ENCODE measurements at regions not wholly inside any gene's neighbourhood (a gene's known extent, or its start where the extent isn't known, plus 50 kb on each side); places are given as distances from the start of the nearest gene placed in this dataset.
A peak's percentile ranks its signal among the peaks of the same experiment; 100 is the strongest.
"Not testable (repeated sequence)": the region's sequence is repeated elsewhere in the genome, so short reads cannot be mapped to it uniquely, and the experiment has no call there.

DNA sequence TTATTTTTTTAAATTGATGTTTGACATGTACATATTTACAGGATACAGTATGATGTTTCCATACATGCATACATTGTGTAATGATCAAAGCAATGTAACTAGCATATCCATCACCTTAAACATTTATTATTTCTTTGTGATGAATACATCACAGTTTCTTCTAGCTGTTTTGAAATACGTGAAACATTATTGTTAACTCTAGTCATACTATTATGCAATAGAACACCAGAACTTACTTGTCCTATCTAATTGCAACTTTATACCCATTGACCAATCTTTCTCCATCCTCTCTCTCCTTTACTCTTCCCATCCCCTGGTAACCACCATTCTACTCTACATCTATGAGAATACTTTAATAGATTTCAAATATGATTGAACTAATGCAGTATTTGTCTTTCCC lies 1942.7 kb downstream of the PCDH9 start:
- H3K27me3 ChIP-seq (ENCODE audit: control insufficient read depth, insufficient read depth, low read length) = no peaks in the 10 kb centered on the region
- H3K4me1 ChIP-seq (ENCODE audit: control insufficient read depth, insufficient read depth, low read length) = no peaks in the 10 kb centered on the region
- no peaks in the 10 kb centered on the region for H3K36me3 ChIP-seq (ENCODE audit: control insufficient read depth, insufficient read depth, low read length)
- no peaks in the 10 kb centered on the region for H3K9me3 ChIP-seq (ENCODE audit: control insufficient read depth, insufficient read depth, low read length)
- H3K4me3 ChIP-seq (ENCODE audit: low read depth, low read length) = no peak overlapping the region
- no peak overlapping the region for H3K9ac ChIP-seq (ENCODE audit: low read depth, low read length)
- H3K27ac ChIP-seq (ENCODE audit: low read depth, low read length) = no peak overlapping the region

DNA sequence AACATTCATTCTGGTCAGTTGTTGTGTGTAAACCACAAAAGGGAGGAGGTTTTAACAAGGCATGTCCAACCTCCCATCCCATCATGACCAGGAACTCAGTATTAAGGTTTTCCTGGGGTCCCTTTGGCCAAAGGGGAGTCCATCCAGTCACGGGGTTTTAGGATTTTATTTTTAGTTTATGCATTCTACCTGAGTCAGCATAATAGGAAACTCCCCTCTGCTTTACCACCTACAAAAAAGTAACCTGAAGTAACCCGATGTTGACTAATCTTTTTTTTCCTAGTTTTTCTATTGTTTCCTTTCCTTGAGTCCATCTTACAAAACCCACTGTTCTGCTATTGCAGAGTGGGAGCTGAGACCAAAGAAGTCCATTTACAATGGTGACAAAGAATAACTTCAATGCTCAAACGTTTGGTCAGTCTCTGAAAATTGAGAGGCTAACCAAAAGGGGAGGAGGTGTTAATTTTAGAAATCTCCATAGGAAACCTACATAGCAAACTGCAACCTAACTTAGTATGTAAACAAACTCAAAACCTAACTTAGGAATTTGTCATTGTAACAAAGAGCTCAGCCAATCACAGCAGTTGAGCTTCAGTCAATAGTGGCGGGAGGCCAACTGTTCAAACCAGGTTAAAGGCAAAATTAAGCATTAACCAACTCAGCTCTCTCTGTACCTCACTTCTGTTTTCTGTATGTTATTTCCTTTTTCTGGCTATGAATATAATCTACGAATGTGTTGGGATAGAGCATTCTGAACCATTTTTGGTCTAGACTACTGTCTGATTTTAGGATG lies 1954.1 kb downstream of the PCDH9 start:
- no peaks in the 10 kb centered on the region for H3K4me1 ChIP-seq (ENCODE audit: control insufficient read depth, insufficient read depth, low read length)
- H3K4me3 ChIP-seq (ENCODE audit: low read depth, low read length) = no peak overlapping the region
- H3K9me3 ChIP-seq (ENCODE audit: control insufficient read depth, insufficient read depth, low read length) = peaks cover 5% of the 10 kb centered on the region; the same call in 1 of the 2 replicates
- H3K27me3 ChIP-seq (ENCODE audit: control insufficient read depth, insufficient read depth, low read length) = no peaks in the 10 kb centered on the region
- H3K9ac ChIP-seq (ENCODE audit: low read depth, low read length) = no peak overlapping the region
- no peak overlapping the region for H3K27ac ChIP-seq (ENCODE audit: low read depth, low read length)
- no peaks in the 10 kb centered on the region for H3K36me3 ChIP-seq (ENCODE audit: control insufficient read depth, insufficient read depth, low read length)

DNA sequence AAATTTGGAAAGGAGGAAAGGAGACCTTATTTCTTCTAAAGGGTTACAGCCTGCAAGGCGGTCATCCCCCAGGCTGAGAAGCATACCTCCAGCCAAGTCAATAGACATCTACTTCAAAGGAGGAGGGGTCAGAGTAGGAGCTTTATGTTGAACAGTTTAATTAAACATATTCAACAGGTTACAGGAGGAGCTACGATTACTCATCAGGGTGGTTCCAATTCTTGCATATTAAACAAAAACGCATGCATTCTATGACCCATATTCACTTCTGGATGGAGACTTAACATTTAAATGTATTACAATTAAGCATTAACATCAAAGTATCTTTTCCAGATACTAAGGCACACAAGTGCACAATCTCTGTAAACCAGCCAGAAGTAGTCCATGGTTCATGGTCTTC lies 1955.0 kb downstream of the PCDH9 start:
- H3K9ac ChIP-seq (ENCODE audit: low read depth, low read length) = no peak overlapping the region
- no peak overlapping the region for H3K4me3 ChIP-seq (ENCODE audit: low read depth, low read length)
- H3K9me3 ChIP-seq (ENCODE audit: control insufficient read depth, insufficient read depth, low read length) = peaks cover 5% of the 10 kb centered on the region; the same call in 1 of the 2 replicates
- no peaks in the 10 kb centered on the region for H3K27me3 ChIP-seq (ENCODE audit: control insufficient read depth, insufficient read depth, low read length)
- no peaks in the 10 kb centered on the region for H3K36me3 ChIP-seq (ENCODE audit: control insufficient read depth, insufficient read depth, low read length)
- no peaks in the 10 kb centered on the region for H3K4me1 ChIP-seq (ENCODE audit: control insufficient read depth, insufficient read depth, low read length)
- H3K27ac ChIP-seq (ENCODE audit: low read depth, low read length) = no peak overlapping the region

DNA sequence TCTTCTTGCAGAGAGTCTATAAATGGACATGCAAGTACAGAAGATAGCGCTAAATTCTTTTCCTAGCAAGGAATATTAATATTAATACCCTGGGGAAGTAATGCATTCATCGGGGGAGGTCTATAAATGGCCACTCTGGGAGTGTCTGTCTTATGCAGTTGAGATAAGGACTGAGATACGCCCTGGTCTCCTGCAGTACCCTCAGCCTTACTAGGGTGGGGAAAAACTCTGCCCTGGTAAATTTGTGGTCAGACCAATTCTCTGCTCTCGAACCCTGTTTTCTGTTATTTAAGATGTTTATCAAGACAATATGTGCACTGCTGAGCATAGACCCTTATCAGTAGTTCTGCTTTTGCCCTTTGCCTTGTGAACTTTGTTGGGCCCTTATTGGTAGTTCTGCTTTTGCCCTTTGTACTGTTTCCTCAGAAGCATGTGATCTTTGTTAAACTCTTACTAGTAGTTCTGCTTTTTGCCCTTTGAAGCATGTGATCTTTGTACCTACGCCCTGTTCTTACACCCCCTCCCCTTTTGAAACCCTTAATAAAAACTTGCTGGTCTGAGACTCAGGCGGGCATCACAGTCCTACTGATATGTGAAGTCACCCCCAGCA lies 1956.2 kb downstream of the PCDH9 start:
- not testable (repeated sequence) for H3K36me3 ChIP-seq (ENCODE audit: control insufficient read depth, insufficient read depth, low read length); H3K4me3 ChIP-seq (ENCODE audit: low read depth, low read length); H3K9me3 ChIP-seq (ENCODE audit: control insufficient read depth, insufficient read depth, low read length); H3K9ac ChIP-seq (ENCODE audit: low read depth, low read length); H3K4me1 ChIP-seq (ENCODE audit: control insufficient read depth, insufficient read depth, low read length); H3K27ac ChIP-seq (ENCODE audit: low read depth, low read length); H3K27me3 ChIP-seq (ENCODE audit: control insufficient read depth, insufficient read depth, low read length)

DNA sequence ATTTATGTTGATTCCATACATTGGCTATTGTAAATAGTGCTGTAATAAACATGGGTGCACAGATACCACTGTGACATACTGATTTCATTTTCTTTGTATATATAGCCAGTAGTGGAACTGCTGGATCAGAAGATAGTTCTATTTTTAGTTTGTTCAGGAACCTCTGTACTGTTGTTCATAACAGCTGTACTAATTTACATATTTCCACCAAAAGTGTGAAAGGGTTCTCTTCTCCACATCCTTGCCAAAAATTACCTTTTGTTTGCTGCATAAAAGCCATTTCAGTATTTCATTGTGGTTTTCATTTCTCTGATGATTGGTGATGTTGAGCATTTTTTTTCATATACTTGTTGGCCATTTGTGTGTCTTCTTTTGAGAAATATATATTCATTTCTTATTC lies 1962.1 kb downstream of the PCDH9 start:
- Histone ChIP-seq H3K4me1 (ENCODE audit: control insufficient read depth, insufficient read depth, low read length) (no peaks in the 10 kb centered on the region), H3K36me3 (ENCODE audit: control insufficient read depth, insufficient read depth, low read length) (no peaks in the 10 kb centered on the region), H3K9me3 (ENCODE audit: control insufficient read depth, insufficient read depth, low read length) (no peaks in the 10 kb centered on the region; the same call in 1 of the 2 replicates), H3K4me3 (ENCODE audit: low read depth, low read length) (no peak overlapping the region), H3K9ac (ENCODE audit: low read depth, low read length) (no peak overlapping the region), H3K27ac (ENCODE audit: low read depth, low read length) (no peak overlapping the region), H3K27me3 (ENCODE audit: control insufficient read depth, insufficient read depth, low read length) (no peaks in the 10 kb centered on the region)

DNA sequence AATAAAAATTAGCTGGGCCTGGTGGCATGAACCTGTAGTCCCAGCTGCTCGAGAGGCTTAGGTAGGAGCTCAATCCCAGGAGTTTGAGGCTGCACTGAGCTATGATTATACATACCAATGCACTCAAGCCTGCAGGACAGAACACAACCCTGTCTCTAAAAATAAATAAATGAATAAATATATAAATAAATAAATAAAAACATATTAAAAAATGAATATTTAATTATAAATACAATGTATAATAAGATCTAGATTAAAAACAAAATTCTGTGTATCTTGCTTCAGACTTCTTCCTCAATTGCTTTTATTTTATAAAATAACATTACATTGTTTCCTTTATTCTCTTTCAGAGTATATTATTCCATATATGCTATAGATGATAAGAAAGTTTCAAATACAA lies 1964.1 kb downstream of the PCDH9 start:
- Histone ChIP-seq H3K36me3 (ENCODE audit: control insufficient read depth, insufficient read depth, low read length) (no peaks in the 10 kb centered on the region), H3K9ac (ENCODE audit: low read depth, low read length) (no peak overlapping the region), H3K4me3 (ENCODE audit: low read depth, low read length) (no peak overlapping the region), H3K27me3 (ENCODE audit: control insufficient read depth, insufficient read depth, low read length) (no peaks in the 10 kb centered on the region), H3K27ac (ENCODE audit: low read depth, low read length) (no peak overlapping the region), H3K4me1 (ENCODE audit: control insufficient read depth, insufficient read depth, low read length) (peaks cover 6% of the 10 kb centered on the region; the same call in 1 of the 2 replicates), H3K9me3 (ENCODE audit: control insufficient read depth, insufficient read depth, low read length) (no peaks in the 10 kb centered on the region)

DNA sequence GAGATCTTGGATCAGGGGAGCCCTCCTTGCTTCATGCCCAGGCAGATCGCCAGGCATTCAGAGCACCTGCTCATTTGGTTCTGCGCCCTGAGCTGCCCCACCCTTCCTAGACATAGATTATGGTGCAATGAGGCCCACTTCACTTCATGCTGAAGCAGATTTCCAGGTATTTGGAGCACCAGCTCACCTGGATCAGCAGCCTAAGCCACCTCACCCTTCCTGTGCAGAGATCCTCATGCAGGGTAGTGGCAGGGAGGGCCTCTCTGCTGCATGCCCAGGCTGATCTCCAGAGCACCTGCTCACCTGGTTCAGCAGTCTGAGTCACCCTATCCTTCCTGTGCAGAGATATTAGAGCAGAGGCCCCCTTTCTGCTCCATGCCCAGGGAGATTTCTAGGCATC lies 1966.1 kb downstream of the PCDH9 start:
- H3K4me1 ChIP-seq (ENCODE audit: control insufficient read depth, insufficient read depth, low read length) = peaks cover 9% of the 10 kb centered on the region; the same call in 1 of the 2 replicates
- no peak overlapping the region for H3K27ac ChIP-seq (ENCODE audit: low read depth, low read length)
- H3K27me3 ChIP-seq (ENCODE audit: control insufficient read depth, insufficient read depth, low read length) = no peaks in the 10 kb centered on the region
- H3K4me3 ChIP-seq (ENCODE audit: low read depth, low read length) = no peak overlapping the region
- no peaks in the 10 kb centered on the region for H3K9me3 ChIP-seq (ENCODE audit: control insufficient read depth, insufficient read depth, low read length)
- H3K36me3 ChIP-seq (ENCODE audit: control insufficient read depth, insufficient read depth, low read length) = no peaks in the 10 kb centered on the region
- no peak overlapping the region for H3K9ac ChIP-seq (ENCODE audit: low read depth, low read length)

DNA sequence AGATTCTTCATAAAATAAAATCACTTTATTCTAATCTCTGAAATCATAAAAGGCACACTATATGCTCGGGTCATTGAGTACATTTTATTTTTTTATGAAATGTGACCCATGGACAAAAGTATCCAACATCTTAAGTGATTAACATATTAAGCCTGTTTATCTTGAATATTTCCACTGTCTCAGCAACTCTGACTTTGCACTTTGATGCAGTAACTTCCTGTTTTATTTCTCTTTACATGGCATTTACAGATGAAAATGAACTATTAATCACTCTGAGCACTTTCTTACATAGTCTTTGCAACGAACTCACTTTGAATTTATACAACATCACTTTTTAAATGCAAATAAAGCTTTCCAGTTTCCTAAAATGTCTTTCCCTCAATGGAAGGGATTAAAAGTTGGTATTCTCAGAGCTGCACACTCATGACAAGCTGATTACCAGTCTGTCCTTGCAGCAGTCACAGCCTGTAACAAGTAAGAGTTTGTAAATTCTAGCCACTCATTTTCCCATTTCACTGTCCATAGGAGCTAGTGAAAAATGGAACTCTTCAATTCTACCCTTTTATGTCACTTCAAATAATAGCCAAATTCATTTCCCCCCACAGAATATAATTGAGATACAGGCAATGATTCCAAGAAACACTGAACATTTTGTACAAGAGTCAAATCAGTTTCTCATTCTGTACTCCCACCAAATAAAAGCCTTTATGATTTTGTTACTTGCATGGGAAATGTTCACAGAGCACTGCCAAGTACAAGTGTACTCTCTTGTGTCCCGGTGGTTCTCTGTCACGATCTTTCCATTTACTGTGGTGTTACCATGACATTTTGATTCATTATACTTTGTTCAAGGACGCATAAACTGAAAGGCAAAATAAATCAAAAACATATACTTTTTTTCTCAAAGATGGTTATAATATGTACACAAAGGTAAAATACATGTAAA lies 1968.9 kb downstream of the PCDH9 start:
- H3K9ac ChIP-seq (ENCODE audit: low read depth, low read length) = no peak overlapping the region
- no peaks in the 10 kb centered on the region for H3K27me3 ChIP-seq (ENCODE audit: control insufficient read depth, insufficient read depth, low read length)
- no peak overlapping the region for H3K4me3 ChIP-seq (ENCODE audit: low read depth, low read length)
- H3K4me1 ChIP-seq (ENCODE audit: control insufficient read depth, insufficient read depth, low read length) = peaks cover 9% of the 10 kb centered on the region; the same call in 1 of the 2 replicates
- H3K27ac ChIP-seq (ENCODE audit: low read depth, low read length) = no peak overlapping the region
- no peaks in the 10 kb centered on the region for H3K36me3 ChIP-seq (ENCODE audit: control insufficient read depth, insufficient read depth, low read length)
- no peaks in the 10 kb centered on the region for H3K9me3 ChIP-seq (ENCODE audit: control insufficient read depth, insufficient read depth, low read length)

DNA sequence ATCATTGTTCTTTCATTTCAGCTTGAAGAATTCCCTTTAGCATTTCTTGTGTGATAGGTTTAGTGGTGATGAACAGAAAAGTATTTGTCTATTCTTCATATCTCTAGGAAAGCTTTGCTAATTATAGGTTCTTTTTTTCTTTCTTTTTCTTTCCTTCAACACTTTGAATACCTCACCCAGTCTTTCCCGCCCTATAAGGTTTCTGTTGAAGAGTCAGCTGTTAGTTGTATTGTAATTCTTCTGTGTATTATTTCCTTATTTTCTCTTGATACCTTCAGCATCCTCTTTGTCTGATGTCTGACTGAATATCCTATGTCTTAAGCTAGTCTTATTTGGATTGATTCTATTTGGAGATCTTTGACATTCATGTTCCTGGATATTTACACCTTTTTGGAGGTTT lies 1989.4 kb downstream of the PCDH9 start:
- Histone ChIP-seq H3K9me3 (ENCODE audit: control insufficient read depth, insufficient read depth, low read length) (peaks cover 4% of the 10 kb centered on the region; the same call in 1 of the 2 replicates), H3K4me1 (ENCODE audit: control insufficient read depth, insufficient read depth, low read length) (0 out of 2 replicates have a peak, but pooled peaks cover 4% of the 10 kb centered on the region), H3K27me3 (ENCODE audit: control insufficient read depth, insufficient read depth, low read length) (no peaks in the 10 kb centered on the region), H3K27ac (ENCODE audit: low read depth, low read length) (no peak overlapping the region), H3K36me3 (ENCODE audit: control insufficient read depth, insufficient read depth, low read length) (no peaks in the 10 kb centered on the region), H3K9ac (ENCODE audit: low read depth, low read length) (no peak overlapping the region), H3K4me3 (ENCODE audit: low read depth, low read length) (no peak overlapping the region)

DNA sequence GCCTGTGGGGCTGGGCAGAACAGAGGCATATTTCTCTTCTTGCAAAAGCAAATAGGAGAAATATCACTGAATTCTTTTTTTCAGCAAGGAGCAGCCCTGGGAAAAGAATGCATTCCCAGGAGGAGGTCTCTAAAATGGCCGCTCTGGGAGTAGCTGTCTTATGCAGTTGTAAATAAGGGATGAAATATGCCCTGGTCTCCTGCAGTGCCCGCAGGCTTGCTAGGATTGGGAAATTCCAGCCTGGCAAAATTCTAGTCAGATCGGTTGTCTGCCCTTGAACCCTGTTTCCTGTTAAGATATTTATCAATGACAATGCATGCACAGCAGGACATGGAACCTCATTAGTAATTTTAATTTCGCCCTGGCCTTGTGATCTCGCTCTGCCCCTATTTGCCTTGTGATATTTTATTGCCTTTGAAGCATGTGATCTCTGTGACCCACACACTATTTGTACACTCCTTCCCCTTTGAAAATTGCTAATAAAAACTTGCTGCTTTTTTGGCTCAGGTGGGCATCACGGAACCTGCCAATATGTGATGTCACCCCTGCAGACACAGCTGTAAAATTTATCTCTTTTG lies 1993.2 kb downstream of the PCDH9 start:
- no peaks in the 10 kb centered on the region for H3K27me3 ChIP-seq (ENCODE audit: control insufficient read depth, insufficient read depth, low read length)
- H3K36me3 ChIP-seq (ENCODE audit: control insufficient read depth, insufficient read depth, low read length) = no peaks in the 10 kb centered on the region
- H3K9ac ChIP-seq (ENCODE audit: low read depth, low read length) = no peak overlapping the region
- peaks cover 4% of the 10 kb centered on the region; the same call in 1 of the 2 replicates for H3K9me3 ChIP-seq (ENCODE audit: control insufficient read depth, insufficient read depth, low read length)
- 0 out of 2 replicates have a peak, but pooled peaks cover 4% of the 10 kb centered on the region for H3K4me1 ChIP-seq (ENCODE audit: control insufficient read depth, insufficient read depth, low read length)
- H3K4me3 ChIP-seq (ENCODE audit: low read depth, low read length) = no peak overlapping the region
- H3K27ac ChIP-seq (ENCODE audit: low read depth, low read length) = peak overlapping the region; percentile 86
